Spleen (tissue), 7 donors: ENCODE measurements at regions not wholly inside any gene's neighbourhood (a gene's known extent, or its start where the extent isn't known, plus 50 kb on each side); places are given as distances from the start of the nearest gene placed in this dataset.

Experiments
- microRNA-seq, 3 donors: library from miRNA; unstranded; fragments of <30 nt; microRNA quantifications; one replicate each; pipeline versions ENCODE4 to v1.1.0, GENCODE V29; 2019 to 2020
- small RNA-seq, 4 donors: library from RNA; depleted of rRNA; stranded (forward); fragments of <200 nt; gene quantifications; one replicate each; pipeline ENCODE3, GENCODE V24; 2016
- donor health status: DM: no; HTN: no; CAD: no; lungs with moderate emphysema.
- donor health status: DM: no; HTN: no; CAD: no.
- donor health status: DM: yes; HTN: yes; CAD: no.

Small RNA genes lying in the stretch of these regions (microRNA-seq; reads per million reads assigned to microRNA genes)
- gene MIR1233-2 = 0 reads per million in 3 donors

Small RNA genes lying in the stretch of these regions (small RNA-seq; reads per million reads assigned to genes)
- 0 reads per million in 4 donors for gene MIR1233-2
